ENCODE measurements at regions not wholly inside any gene's neighbourhood (a gene's known extent, or its start where the extent isn't known, plus 50 kb on each side); places are given as distances from the start of the nearest gene placed in this dataset.

- no peak for TF ChIP-seq POLR2A (IDR thresholded peaks at IDR 0.05)
- TF ChIP-seq, protein P1, sequence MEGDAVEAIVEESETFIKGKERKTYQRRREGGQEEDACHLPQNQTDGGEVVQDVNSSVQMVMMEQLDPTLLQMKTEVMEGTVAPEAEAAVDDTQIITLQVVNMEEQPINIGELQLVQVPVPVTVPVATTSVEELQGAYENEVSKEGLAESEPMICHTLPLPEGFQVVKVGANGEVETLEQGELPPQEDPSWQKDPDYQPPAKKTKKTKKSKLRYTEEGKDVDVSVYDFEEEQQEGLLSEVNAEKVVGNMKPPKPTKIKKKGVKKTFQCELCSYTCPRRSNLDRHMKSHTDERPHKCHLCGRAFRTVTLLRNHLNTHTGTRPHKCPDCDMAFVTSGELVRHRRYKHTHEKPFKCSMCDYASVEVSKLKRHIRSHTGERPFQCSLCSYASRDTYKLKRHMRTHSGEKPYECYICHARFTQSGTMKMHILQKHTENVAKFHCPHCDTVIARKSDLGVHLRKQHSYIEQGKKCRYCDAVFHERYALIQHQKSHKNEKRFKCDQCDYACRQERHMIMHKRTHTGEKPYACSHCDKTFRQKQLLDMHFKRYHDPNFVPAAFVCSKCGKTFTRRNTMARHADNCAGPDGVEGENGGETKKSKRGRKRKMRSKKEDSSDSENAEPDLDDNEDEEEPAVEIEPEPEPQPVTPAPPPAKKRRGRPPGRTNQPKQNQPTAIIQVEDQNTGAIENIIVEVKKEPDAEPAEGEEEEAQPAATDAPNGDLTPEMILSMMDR (IDR thresholded peaks at IDR 0.05), result no peak
Measured at GRCh38 chr5:30747412-30747811, 446.1 kb upstream of the CDH6 start.

Data from body of pancreas (tissue), 4 donors.